Fibroblast of villous mesenchyme (primary cell): ENCODE measurements at regions not wholly inside any gene's neighbourhood (a gene's known extent, or its start where the extent isn't known, plus 50 kb on each side); places are given as distances from the start of the nearest gene placed in this dataset.

ENCODE experiments used
- DNase-seq: peaks from one replicate; pipeline ENCODE4 v3.0.0-alpha.2; 2010; ENCODE audit warnings: low read depth
- H3K4me3 ChIP-seq: 2 replicates; pipeline ENCODE4 v1.5.1; 2011; ENCODE audit warnings: low read depth, mild to moderate bottlenecking, low read length
- TF ChIP-seq, protein P1 (sequence below): IDR thresholded peaks from 2 replicates; pipeline ENCODE4 v1.5.1; 2012; ENCODE audit warnings: low read depth, mild to moderate bottlenecking, low read length; ENCODE audit not compliant: insufficient read depth

DNA sequence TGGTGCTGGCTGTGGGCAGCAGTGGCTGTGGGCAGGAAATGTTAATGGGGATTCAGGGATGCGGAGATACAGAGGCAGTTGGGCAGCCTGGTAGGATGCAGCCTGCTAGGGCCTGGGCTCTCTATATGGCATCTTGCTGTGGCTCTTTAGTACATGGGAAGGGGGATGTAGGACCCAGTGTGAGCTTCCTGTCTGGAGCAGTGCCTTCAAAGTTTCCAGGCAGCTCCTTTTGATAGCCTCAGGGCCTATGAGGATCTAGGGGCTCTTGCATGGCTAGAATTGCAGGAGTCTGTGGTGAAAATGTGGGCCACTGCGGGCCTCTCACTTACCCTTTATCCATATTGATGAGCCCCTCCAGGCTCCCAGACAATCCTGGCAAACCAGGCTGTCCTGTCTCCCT lies 213.2 kb upstream of the SNX19 start:
- DNase-seq, result no peak
- H3K4me3 ChIP-seq, result no peak overlapping the region

DNA sequence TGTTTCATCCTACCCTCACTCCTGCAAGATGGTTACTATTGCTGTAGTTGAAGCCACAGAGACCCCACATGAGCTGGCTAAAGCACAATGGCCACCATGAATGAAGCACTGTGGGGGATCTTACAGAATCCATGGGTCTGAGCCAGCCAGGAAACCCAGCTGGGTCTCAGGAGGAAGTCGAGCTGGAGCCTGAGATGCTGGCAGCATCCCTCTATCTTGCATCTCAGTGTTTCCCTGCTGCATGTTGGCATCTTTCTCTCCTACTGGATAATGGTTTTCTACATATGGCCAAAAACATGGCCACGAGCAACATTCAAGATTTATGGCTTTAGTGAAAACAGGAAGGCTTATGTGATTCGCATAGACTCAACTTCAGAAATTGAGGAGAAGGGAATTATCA lies 219.3 kb upstream of the SNX19 start:
- TF ChIP-seq, protein P1, sequence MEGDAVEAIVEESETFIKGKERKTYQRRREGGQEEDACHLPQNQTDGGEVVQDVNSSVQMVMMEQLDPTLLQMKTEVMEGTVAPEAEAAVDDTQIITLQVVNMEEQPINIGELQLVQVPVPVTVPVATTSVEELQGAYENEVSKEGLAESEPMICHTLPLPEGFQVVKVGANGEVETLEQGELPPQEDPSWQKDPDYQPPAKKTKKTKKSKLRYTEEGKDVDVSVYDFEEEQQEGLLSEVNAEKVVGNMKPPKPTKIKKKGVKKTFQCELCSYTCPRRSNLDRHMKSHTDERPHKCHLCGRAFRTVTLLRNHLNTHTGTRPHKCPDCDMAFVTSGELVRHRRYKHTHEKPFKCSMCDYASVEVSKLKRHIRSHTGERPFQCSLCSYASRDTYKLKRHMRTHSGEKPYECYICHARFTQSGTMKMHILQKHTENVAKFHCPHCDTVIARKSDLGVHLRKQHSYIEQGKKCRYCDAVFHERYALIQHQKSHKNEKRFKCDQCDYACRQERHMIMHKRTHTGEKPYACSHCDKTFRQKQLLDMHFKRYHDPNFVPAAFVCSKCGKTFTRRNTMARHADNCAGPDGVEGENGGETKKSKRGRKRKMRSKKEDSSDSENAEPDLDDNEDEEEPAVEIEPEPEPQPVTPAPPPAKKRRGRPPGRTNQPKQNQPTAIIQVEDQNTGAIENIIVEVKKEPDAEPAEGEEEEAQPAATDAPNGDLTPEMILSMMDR, result no peak
- no peak for DNase-seq

More for the DNA sequence above, 213.2 kb upstream of the SNX19 start:
- TF ChIP-seq, protein P1, result no peak

DNA sequence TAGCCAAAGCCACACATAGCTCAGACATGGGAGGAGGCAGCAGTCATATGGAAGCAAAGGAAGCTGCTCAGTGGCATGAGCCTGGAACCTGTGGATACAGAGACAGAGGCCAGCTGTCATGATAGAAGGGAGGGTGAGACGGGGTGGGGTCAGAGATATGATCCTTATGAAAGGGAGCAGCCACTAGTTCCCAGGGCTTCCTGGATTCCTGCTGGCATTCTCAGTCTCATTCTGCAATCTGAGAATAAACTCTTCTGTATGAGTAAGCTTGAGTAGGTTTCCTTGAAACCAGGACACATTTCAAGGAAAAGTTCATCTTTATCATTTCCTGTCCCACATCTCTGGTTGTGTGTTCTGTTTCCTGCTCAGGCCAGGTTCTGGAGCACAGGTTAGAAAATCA lies 220.2 kb upstream of the SNX19 start:
- DNase-seq, result no peak
- TF ChIP-seq, protein P1, result no peak
- no peak overlapping the region for H3K4me3 ChIP-seq

More for the DNA sequence above, 219.3 kb upstream of the SNX19 start:
- no peak overlapping the region for H3K4me3 ChIP-seq

DNA sequence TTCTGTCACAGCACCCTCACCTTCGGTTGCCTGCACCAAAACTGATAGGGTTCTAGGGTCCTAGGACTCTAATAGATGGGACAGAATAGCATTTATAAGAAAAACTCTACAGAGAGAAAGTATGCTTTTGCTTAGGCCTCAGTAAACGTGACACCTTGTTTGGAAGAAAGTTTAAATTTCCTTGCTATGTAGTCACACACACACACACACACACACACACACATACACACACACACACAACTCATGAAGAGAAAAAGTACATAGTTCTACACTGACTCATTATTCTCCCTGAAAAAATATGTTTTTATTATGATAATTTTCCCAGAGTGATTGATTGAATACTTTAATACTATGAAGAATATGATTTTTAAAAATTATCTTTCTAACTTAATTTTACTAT lies 220.8 kb upstream of the SNX19 start:
- TF ChIP-seq, protein P1, result no peak
- H3K4me3 ChIP-seq, result no peak overlapping the region
- no peak for DNase-seq

DNA sequence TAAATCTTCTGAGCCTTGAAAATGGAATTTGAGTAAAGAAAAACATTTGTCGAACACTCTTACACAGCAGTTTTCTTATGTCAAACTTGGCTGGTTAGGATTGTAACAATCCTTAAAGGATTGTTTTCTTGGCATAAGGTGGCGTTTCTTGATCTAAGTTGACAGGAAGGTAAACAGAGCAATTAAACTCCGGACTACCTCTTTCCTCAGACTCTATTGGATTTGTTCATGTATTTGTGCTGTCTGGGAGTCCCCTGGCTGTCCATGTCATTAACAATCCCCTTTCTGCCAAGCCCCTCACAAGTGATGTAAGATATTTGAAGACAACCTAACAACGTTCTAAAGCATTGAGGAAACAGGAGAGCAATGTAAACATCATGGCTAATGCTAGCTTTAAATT lies 222.5 kb upstream of the SNX19 start:
- no peak for DNase-seq
- TF ChIP-seq, protein P1, result no peak
- no peak overlapping the region for H3K4me3 ChIP-seq

DNA sequence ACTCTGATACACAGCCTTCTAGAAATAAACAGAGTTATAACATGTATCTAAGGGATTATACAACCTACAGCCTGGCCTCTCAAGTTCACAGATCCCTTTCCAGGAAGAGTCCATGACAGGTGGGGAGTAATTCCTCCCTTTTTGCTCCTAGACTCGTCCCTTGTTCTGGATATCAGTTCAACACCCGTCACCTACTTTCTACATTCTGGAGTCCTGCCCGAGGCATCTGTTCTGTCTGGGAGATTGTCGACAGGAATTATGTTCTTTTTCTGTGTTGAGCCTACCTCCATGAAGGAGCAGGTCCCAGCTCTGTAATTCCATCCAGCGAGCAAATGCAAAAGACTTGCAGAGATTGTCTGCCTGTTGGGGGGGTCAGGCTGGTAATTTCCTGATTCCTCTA lies 224.6 kb upstream of the NTM start:
- DNase-seq, result no peak
- TF ChIP-seq, protein P1, result no peak
- H3K4me3 ChIP-seq, result no peak overlapping the region

DNA sequence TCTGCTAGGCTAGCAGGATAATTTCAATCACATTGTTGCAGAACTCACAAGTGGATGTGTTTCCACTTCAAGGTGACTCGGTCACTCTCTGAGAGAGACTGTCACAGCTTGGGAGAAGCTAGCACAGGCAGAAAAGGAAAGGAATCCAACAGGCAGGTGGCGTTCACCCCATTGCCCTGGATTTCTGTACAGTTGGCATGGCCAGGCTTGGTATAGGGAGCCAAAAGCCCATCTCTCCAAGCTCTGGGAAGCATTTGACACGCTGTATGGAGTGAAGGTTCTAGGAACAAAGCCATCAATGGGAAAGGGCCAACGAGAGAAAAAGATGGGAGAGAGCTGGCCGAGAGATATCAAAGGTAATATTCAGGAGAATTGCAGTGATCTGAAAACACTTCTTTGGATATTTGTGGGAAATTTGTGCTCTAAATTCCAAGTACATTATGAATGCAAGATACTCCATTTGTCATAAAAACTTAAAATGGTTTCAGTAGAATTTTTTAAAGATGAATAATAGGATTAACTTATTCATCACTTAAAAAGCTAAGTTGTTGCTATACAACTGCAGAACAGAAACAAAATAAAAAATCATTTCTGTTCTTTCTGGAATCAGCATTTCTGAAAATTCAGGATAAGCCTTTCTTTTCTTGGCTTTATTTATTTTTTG lies 223.5 kb upstream of the NTM start:
- TF ChIP-seq, protein P1, result no peak
- no peak overlapping the region for H3K4me3 ChIP-seq
- DNase-seq, result no peak
